HG03280 (cell line): ENCODE measurements at regions not wholly inside any gene's neighbourhood (a gene's known extent, or its start where the extent isn't known, plus 50 kb on each side); places are given as distances from the start of the nearest gene placed in this dataset.

Experiments
- ATAC-seq: cut with Tn5 transposase; IDR thresholded peaks from one replicate; pipeline ENCODE4 v1.9.1; 2021; ENCODE audit warnings: mild to moderate bottlenecking, moderate library complexity; ENCODE audit not compliant: unreplicated experiment

- no peak for ATAC-seq
Observed at GRCh38 chr2:204265681-204266181, 279.5 kb upstream of the PARD3B start.

GRCh38 chr2:204268458-204268857 is 276.8 kb upstream of the PARD3B start:
- no peak for ATAC-seq

- no peak for ATAC-seq
Observed at GRCh38 chr2:204268971-204269370, 276.3 kb upstream of the PARD3B start.

GRCh38 chr2:204272089-204272488 is 273.2 kb upstream of the PARD3B start:
- no peak for ATAC-seq

GRCh38 chr2:204272610-204273287 is 272.5 kb upstream of the PARD3B start:
- no peak for ATAC-seq

- no peak for ATAC-seq
Observed at GRCh38 chr2:204274429-204274828, 270.8 kb upstream of the PARD3B start.

- ATAC-seq: no peak
Observed at GRCh38 chr2:204274991-204275390, 270.3 kb upstream of the PARD3B start.

GRCh38 chr2:204277226-204277625 is 268.0 kb upstream of the PARD3B start:
- no peak for ATAC-seq

- ATAC-seq: no peak
Observed at GRCh38 chr2:204278454-204278853, 266.8 kb upstream of the PARD3B start.

- no peak for ATAC-seq
Observed at GRCh38 chr2:204279819-204280218, 265.5 kb upstream of the PARD3B start.

- ATAC-seq: no peak
Observed at GRCh38 chr2:204280262-204280668, 265.0 kb upstream of the PARD3B start.

GRCh38 chr2:204282081-204282480 is 263.2 kb upstream of the PARD3B start:
- ATAC-seq: no peak

GRCh38 chr2:204282525-204282924 is 262.8 kb upstream of the PARD3B start:
- ATAC-seq: no peak

GRCh38 chr2:204289066-204289465 is 256.2 kb upstream of the PARD3B start:
- ATAC-seq: no peak

GRCh38 chr2:204292439-204292838 is 252.8 kb upstream of the PARD3B start:
- no peak for ATAC-seq

- ATAC-seq: no peak
Observed at GRCh38 chr2:204293884-204294747, 251.2 kb upstream of the PARD3B start.

- ATAC-seq: no peak
Observed at GRCh38 chr2:204298404-204298803, 246.9 kb upstream of the PARD3B start.

GRCh38 chr2:204299766-204300165 is 245.5 kb upstream of the PARD3B start:
- no peak for ATAC-seq

GRCh38 chr2:204306667-204307066 is 238.6 kb upstream of the PARD3B start:
- ATAC-seq: no peak

- ATAC-seq: no peak
Observed at GRCh38 chr2:204312105-204312504, 233.2 kb upstream of the PARD3B start.

GRCh38 chr2:204313256-204313655 is 232.0 kb upstream of the PARD3B start:
- ATAC-seq: no peak

GRCh38 chr2:204315236-204315662 is 230.0 kb upstream of the PARD3B start:
- ATAC-seq: no peak
